Activated CD4-positive, alpha-beta T cell treated with anti-CD3 and anti-CD28 coated beads, Interleukin-2, amount 10 ng/mL, durations not matched to agents 7 days and 5 days (primary cell): ENCODE measurements at regions not wholly inside any gene's neighbourhood (a gene's known extent, or its start where the extent isn't known, plus 50 kb on each side); places are given as distances from the start of the nearest gene placed in this dataset.

Experiments used
- CTCF ChIA-PET: fragments of 350-600 bp; sonication (Branson Sonifier 250); formaldehyde crosslinking; loops from one replicate; lab custom pipeline; 2021; ENCODE audit warnings: antibody characterized with exemption; lab: Charles Lee
- POLR2A ChIA-PET: fragments of 350-600 bp; sonication (Branson Sonifier 250); formaldehyde crosslinking; loops from one replicate; lab custom pipeline; 2021; ENCODE audit warnings: antibody characterized with exemption; lab: Charles Lee
- DNase-seq: peaks from one replicate; pipeline ENCODE4 v3.0.0-alpha.2; 2020
- H3K27ac Mint-ChIP-seq: one replicate; pipeline ENCODE4 v1.8.0; 2021; ENCODE audit warnings: mild to moderate bottlenecking, moderate library complexity, mixed read lengths
- H3K27me3 Mint-ChIP-seq: one replicate; pipeline ENCODE4 v1.8.0; 2021; ENCODE audit warnings: mixed read lengths
- H3K36me3 Mint-ChIP-seq: one replicate; pipeline ENCODE4 v1.8.0; 2021; ENCODE audit warnings: low read depth, mixed read lengths
- H3K4me1 Mint-ChIP-seq: one replicate; pipeline ENCODE4 v1.8.0; 2021; ENCODE audit warnings: mixed read lengths
- H3K4me3 Mint-ChIP-seq: one replicate; pipeline ENCODE4 v1.8.0; 2021; ENCODE audit warnings: mild to moderate bottlenecking, moderate library complexity, mixed read lengths
- H3K9me3 Mint-ChIP-seq: one replicate; pipeline ENCODE4 v1.8.0; 2021; ENCODE audit warnings: mixed read lengths

DNA sequence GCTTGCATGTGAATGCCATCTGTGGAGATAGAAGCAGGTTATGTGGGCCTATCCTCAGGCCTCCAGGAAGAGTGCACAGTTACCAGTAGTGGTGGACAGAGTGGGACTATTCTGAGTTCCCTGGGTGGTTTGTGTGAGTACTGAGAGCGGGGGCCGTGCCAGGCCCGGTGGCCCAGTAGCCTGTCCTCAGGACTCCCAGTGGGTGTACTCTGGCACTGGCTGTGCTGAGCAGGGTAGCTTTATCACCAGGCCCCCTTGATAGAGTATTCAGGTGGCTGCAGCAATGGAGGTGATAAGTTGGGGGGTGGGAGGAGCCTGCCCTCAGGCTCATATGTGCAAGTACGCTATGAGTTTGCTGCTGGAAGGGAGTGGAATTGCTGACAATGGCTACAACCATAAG lies 979.0 kb upstream of the PIK3C3 start:
- H3K4me3 Mint-ChIP-seq: no peak overlapping the region
- H3K36me3 Mint-ChIP-seq: no peaks in the 10 kb centered on the region
- no peak overlapping the region for H3K27ac Mint-ChIP-seq
- ChIA-PET CTCF (no interaction called here), POLR2A (no interaction called here)
- DNase-seq: no peak
- no peaks in the 10 kb centered on the region for H3K4me1 Mint-ChIP-seq
- peaks cover 4% of the 10 kb centered on the region for H3K9me3 Mint-ChIP-seq
- no peaks in the 10 kb centered on the region for H3K27me3 Mint-ChIP-seq

DNA sequence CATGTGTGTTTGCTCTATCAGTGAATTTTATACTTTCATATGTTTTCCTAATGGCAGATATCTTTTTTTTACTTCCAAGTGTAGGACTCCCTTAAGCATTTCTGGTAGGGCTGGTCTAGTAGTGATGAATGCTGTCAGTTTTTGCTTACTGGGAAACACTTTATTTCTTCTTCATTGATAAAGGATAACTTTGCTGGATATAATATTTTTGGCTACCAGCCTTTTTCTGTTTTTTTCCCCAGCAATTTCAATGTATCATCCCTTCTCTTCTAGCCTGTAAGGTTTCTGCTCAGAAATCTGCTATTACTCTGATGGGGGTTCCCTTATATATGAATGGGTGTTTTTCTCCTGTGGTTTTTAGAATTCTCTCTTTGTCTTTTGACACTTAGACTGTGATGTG lies 980.6 kb upstream of the PIK3C3 start:
- Mint-ChIP-seq H3K36me3 (no peaks in the 10 kb centered on the region), H3K4me3 (no peak overlapping the region)
- POLR2A ChIA-PET: no interaction called here

DNA sequence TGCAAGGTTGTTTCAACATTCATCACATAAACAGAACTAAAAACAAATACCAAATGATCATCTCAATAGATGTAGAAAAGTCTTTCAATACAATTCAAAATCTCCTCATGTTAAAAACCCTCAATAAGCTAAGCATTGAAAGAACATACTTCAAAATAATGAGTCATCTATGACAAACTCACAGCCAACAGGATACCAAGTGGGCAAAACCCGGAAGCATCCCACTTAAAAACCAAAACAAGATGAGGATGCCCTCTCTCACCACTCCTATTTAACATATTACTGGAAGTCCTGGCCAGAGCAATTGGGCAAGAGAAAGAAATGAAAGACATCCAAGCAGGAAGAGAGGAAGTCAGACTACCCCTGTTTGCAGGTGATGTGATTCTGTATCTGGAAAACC lies 992.2 kb upstream of the PIK3C3 start:
- DNase-seq: no peak
- no peak overlapping the region for H3K4me3 Mint-ChIP-seq
- H3K27ac Mint-ChIP-seq: no peak overlapping the region
- H3K27me3 Mint-ChIP-seq: no peaks in the 10 kb centered on the region
- peaks cover 9% of the 10 kb centered on the region for H3K9me3 Mint-ChIP-seq
- POLR2A ChIA-PET: no interaction called here
- no peaks in the 10 kb centered on the region for H3K36me3 Mint-ChIP-seq
- CTCF ChIA-PET: no interaction called here
- H3K4me1 Mint-ChIP-seq: no peaks in the 10 kb centered on the region

More for the DNA sequence above, 980.6 kb upstream of the PIK3C3 start:
- DNase-seq: no peak
- peaks cover 4% of the 10 kb centered on the region for H3K9me3 Mint-ChIP-seq
- CTCF ChIA-PET: no interaction called here
- H3K27ac Mint-ChIP-seq: no peak overlapping the region
- no peaks in the 10 kb centered on the region for H3K4me1 Mint-ChIP-seq
- no peaks in the 10 kb centered on the region for H3K27me3 Mint-ChIP-seq

DNA sequence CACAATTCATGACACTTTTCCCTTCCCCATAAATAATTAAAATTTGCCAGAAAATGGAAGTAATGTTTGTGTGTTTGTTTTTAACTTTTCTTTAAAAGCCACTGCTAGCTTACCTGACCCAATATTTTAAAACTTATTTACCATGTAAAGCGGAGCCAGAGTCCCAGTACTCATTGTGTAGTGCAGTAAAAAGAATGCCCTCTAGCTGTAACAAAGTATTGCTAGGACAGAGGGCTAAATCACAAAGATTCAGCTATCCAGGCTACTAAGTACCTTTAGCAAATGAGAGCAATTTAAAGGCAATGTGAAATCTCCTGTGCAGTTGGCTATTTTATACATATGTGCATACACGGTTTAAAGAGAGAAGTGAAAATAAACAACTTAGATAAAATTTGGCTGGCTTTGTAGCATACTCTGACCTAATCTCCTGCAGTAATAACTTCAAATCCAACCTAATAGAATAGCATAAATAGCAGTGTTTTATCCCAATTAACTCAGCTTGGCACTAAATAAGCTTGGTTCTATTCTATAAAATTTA lies 997.4 kb upstream of the PIK3C3 start:
- Mint-ChIP-seq H3K4me3 (no peak overlapping the region), H3K27me3 (no peaks in the 10 kb centered on the region), H3K36me3 (no peaks in the 10 kb centered on the region), H3K27ac (no peak overlapping the region), H3K9me3 (peaks cover 3% of the 10 kb centered on the region), H3K4me1 (no peaks in the 10 kb centered on the region)
- DNase-seq: no peak
- ChIA-PET POLR2A (no interaction called here), CTCF (no interaction called here)

DNA sequence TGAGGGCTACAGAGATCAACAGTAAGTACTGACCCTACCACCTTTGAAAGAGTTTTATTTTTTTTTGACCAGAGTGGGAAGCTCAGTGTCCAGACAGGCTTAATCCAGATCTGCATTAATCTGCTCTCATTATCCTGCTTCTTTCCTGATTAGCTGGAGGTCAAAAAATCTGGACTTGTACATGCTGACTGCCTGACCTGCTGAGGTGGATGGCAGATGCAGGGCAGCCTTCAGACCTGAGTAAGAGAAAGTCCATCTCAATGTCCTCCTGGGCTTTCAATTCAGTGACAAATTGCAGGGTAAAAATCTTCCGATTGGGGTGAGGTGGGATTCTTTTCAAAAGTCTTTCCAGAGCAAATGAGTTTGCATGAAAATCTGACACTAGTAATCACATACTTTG lies 998.8 kb upstream of the PIK3C3 start:
- Mint-ChIP-seq H3K9me3 (peaks cover 4% of the 10 kb centered on the region), H3K27ac (no peak overlapping the region), H3K4me3 (no peak overlapping the region), H3K27me3 (no peaks in the 10 kb centered on the region), H3K4me1 (no peaks in the 10 kb centered on the region), H3K36me3 (no peaks in the 10 kb centered on the region)
- CTCF ChIA-PET: no interaction called here
- DNase-seq: no peak
- POLR2A ChIA-PET: no interaction called here

DNA sequence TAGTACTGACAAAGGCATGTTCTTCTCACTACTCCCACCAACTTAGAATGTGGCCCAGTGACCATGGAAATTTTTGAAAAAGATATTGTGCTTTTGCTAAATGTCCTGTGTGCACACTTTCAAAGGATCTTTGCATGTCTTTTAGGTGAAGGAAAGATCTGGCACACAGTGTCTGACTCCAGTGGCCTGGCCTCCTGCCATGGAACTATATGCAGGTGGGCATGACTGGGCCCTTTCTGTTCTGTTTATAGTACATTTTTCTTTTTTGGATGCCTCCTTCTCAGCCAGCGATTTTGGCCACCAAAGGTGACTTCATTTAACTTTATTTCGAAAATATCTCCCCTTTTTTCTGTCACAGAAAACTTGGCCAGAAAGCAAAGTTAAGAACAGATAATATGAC lies 999.7 kb upstream of the PIK3C3 start:
- Mint-ChIP-seq H3K4me3 (no peak overlapping the region), H3K27ac (no peak overlapping the region), H3K36me3 (no peaks in the 10 kb centered on the region), H3K4me1 (no peaks in the 10 kb centered on the region), H3K27me3 (no peaks in the 10 kb centered on the region), H3K9me3 (peaks cover 4% of the 10 kb centered on the region)
- CTCF ChIA-PET: no interaction called here
- DNase-seq: no peak
- POLR2A ChIA-PET: no interaction called here

DNA sequence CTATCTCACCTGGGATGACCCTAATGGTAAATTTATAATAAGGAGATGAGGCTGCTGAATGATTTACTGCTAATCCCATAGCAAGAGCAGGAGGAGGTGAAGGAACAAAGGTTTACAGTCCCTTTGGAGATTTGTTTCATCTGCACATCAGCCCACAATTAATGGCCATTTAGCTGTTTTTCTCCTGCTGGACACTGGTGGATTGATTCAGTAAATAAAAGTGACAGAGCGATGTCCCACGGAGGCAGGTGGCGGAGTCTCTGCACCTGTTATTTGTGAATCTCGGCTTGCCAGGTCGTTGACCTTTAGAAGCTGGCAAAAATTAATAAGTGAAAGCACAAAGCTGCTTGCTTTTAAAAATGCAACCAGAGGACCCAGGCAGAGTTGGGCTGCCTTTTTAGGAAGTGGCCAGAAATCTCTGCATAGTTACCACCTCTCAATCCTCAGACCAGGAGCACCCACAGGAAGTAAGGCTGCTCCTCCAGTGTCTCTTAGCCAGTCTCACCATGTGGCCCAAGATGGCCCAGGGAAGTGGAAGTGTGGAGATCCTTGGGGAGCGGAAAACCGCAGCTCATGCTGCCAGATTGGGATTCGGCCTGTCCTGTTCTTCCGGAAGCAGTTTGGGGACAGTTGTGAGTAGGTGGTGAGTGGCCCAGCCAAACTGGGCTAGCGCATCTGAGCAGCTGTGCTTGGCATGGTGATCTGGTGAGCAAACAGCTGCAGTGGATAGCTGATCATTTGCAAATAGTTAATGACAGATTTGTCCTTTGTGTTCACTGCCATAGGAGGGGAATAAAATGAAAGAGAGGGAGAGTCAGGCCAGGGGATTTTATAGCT lies 1005.7 kb upstream of the PIK3C3 start:
- no peak overlapping the region for H3K4me3 Mint-ChIP-seq
- no peak for DNase-seq
- ChIA-PET CTCF (no interaction called here), POLR2A (no interaction called here)
- no peaks in the 10 kb centered on the region for H3K27me3 Mint-ChIP-seq
- H3K36me3 Mint-ChIP-seq: no peaks in the 10 kb centered on the region
- H3K9me3 Mint-ChIP-seq: peaks cover 5% of the 10 kb centered on the region
- H3K27ac Mint-ChIP-seq: no peak overlapping the region
- no peaks in the 10 kb centered on the region for H3K4me1 Mint-ChIP-seq

DNA sequence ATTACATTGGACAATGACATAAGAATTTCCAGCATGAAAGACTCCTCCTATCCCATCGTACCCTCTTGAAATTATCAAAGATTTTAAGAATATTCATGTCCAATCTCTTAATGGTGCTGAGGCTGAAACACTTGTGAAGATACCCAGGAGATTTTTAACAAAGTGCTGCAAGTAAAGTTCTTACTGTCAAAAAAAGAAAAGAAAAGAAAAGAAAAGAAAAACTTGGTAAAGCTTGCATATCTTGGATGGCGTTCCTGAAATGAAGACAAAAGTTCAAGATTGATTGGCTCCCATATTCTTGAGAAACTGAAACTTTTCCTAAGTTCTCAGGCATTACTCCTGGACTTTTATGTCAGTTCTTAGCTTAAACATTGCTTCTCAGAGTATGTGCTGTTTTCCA lies 1010.5 kb upstream of the PIK3C3 start:
- Mint-ChIP-seq H3K9me3 (peaks cover 13% of the 10 kb centered on the region), H3K4me1 (no peaks in the 10 kb centered on the region), H3K27me3 (no peaks in the 10 kb centered on the region), H3K27ac (no peak overlapping the region), H3K36me3 (no peaks in the 10 kb centered on the region), H3K4me3 (no peak overlapping the region)
- DNase-seq: no peak
- ChIA-PET CTCF (no interaction called here), POLR2A (no interaction called here)

DNA sequence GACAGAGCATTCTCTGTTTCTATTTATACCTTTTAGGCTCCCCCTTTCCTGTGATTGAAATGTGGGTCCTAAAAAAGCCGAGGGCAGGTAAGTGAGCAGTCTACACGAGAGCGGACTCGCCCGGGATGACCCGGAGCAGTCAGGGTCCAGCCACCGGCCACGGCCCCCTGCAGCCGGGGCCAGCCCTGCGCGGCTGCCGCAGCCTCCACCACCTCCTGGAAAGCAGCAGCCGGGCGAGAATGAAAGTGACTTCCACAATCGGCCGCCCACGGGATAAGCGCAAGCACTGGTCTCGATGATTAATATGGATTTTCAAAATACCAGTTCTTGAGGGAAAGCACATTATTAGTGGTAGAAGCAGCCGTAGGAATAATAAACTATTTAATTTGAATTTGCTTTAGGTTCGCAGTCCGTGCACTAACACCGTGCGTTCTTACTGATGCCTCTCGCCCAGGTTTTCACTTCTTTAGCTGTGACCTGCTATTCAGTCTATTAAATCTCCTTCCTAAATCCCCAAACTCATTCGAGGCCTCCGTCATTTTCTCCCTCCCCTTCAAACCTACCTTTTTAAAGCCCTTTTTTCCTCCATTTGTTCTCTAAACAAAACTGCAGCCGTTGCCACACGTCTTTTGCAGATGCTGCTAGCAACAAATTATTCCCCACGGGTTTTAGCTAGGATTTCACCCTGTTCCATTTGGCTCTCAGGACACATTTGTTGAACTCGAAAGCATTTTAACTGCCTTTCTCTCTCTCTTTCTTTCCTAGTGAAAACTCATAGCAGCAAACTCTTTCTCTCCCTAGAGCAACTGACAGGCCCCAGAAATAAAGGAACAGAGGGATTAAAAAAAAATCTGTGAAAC lies 1015.1 kb upstream of the PIK3C3 start:
- H3K27ac Mint-ChIP-seq: no peak overlapping the region

DNA sequence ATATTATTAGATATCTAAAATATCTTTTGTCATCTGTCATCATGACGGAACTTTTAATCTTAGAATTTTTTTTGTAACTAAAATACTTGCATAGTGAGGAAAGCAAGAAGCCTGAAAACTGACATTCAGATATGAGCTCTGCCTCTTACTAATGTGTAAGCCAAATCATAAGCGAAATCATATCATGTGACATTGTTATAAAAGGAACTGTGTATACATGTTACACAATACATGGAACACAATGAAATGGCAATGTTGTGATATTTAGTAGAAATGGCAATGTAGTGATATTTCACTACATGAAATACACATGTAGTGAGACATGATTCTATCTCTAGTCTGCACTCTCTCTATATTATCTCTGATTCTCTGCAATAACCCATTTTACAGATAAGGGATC lies 1016.4 kb upstream of the PIK3C3 start:
- POLR2A ChIA-PET: no interaction called here
- Mint-ChIP-seq H3K9me3 (peaks cover 10% of the 10 kb centered on the region), H3K27me3 (no peaks in the 10 kb centered on the region), H3K4me3 (no peak overlapping the region), H3K36me3 (no peaks in the 10 kb centered on the region), H3K27ac (no peak overlapping the region), H3K4me1 (no peaks in the 10 kb centered on the region)
- CTCF ChIA-PET: no interaction called here
- DNase-seq: no peak

More for the DNA sequence above, 1015.1 kb upstream of the PIK3C3 start:
- ChIA-PET CTCF (no interaction called here), POLR2A (no interaction called here)
- no peak overlapping the region for H3K4me3 Mint-ChIP-seq
- H3K36me3 Mint-ChIP-seq: no peaks in the 10 kb centered on the region
- no peak for DNase-seq
- no peaks in the 10 kb centered on the region for H3K27me3 Mint-ChIP-seq
- peaks cover 10% of the 10 kb centered on the region for H3K9me3 Mint-ChIP-seq
- no peaks in the 10 kb centered on the region for H3K4me1 Mint-ChIP-seq

DNA sequence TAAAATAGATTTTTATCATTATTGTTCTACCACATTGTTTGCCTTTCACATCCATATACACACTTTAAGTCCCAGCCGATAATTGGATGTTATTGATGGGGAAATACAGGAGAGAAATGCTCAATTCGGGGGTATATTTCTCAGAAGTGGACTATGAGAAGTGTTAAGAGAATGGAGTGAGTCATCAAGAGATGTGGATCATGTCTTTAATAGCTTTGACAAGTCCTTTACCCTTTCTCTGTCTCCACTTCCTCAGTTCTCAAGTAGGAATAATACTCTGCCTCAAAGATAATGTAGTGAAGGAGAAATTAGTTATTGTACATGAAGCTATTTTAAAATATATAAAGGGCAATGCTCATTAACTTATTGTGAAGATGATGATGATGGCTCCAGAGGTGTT lies 1017.6 kb upstream of the PIK3C3 start:
- ChIA-PET CTCF (no interaction called here), POLR2A (no interaction called here)
- Mint-ChIP-seq H3K9me3 (peaks cover 8% of the 10 kb centered on the region), H3K4me1 (no peaks in the 10 kb centered on the region), H3K4me3 (no peak overlapping the region), H3K27me3 (no peaks in the 10 kb centered on the region), H3K36me3 (no peaks in the 10 kb centered on the region), H3K27ac (no peak overlapping the region)
- no peak for DNase-seq

DNA sequence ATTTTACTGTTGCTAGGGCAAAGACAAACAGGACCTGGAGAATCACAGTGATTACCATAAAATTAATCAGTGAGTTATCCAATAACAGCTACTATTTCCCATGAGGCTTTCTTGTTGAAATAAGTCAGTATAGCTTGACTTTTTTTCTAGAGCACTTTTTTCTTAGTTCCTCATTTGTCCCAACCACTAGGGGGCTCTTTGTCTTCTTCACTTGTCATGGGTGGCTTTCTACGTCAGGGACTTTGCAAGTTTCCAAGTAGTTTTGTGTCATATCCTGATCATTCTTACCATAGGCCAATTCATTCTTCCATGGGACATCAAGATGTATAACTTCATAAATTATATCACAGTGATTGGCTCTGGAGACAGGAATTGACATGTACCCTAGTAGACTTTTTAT lies 1019.6 kb upstream of the PIK3C3 start:
- Mint-ChIP-seq H3K4me3 (no peak overlapping the region), H3K36me3 (no peaks in the 10 kb centered on the region), H3K4me1 (no peaks in the 10 kb centered on the region), H3K9me3 (peaks cover 3% of the 10 kb centered on the region), H3K27ac (no peak overlapping the region), H3K27me3 (no peaks in the 10 kb centered on the region)
- DNase-seq: no peak
- ChIA-PET CTCF (no interaction called here), POLR2A (no interaction called here)

DNA sequence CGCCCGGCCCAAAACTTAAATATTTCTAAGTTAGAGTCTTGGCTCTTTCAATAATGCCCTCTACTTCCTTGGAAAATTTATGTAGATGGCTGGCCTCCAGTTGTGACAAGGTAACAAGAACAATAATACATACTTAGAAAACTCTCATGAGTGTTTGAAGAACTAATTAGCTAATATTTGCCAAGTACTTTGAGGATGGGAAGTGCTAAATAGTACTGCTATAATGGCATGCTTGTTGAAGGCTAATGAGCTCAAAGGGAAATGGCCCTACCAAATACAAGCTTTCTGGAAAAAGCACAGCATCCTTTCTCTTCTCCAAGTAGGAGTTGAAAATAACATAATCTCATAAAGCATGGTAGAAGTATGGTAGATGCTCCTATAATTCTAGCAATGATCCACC lies 1022.2 kb upstream of the PIK3C3 start:
- CTCF ChIA-PET: no interaction called here
- H3K4me1 Mint-ChIP-seq: no peaks in the 10 kb centered on the region
- no peaks in the 10 kb centered on the region for H3K36me3 Mint-ChIP-seq
- no peaks in the 10 kb centered on the region for H3K9me3 Mint-ChIP-seq
- H3K27me3 Mint-ChIP-seq: no peaks in the 10 kb centered on the region
- no peak overlapping the region for H3K4me3 Mint-ChIP-seq
- POLR2A ChIA-PET: no interaction called here
- no peak overlapping the region for H3K27ac Mint-ChIP-seq
- no peak for DNase-seq
